Fibroblast of skin of left quadriceps (primary cell): ENCODE measurements at regions not wholly inside any gene's neighbourhood (a gene's known extent, or its start where the extent isn't known, plus 50 kb on each side); places are given as distances from the start of the nearest gene placed in this dataset.
"Not testable (repeated sequence)": the region's sequence is repeated elsewhere in the genome, so short reads cannot be mapped to it uniquely, and the experiment has no call there.

Experiments used
- DNase-seq, 2 experiments: peaks; one replicate each; pipeline ENCODE4 v3.0.0-alpha.2; 2013; ENCODE audit warnings: low read depth in 2 of 2

DNA sequence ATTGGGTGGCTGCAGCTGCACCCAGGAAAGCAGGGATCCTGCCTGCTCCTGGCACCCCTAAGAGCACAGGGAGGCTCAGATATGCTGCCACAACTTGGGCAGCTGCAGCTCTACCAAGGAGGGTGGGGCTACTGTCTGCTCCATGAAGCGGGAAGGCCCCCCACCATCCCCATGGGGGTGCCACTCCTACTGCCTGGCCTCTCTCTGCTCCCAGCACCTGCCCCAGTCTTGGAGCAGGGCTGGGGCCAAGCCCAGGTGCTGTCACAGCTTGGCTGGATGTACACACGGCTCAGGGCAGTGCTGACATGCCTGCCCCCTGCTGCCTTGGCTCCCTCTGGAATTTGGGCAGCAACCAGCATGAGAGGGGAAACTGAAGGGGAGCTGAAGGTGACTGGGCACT lies 214.7 kb upstream of the PLPPR1 start:
- DNase-seq: no peak

DNA sequence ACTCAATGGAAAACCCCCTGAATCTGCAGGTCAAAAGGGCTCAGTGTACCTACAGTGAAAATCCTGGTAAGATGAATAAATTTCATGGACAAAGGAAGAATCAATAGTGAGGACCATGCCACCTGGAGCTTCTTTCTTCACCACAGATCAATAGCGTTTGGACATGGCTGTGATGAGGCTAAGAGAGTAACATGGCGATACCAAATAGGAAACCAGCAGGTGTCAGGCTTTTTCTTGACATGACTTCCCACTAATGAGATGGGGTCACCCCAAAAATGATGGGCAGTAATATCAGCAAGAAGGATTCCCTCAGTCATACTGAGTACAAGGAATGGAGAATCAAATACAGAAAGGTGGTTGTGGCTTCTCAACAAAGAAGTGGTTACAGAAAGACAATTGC lies 208.5 kb upstream of the PLPPR1 start:
- DNase-seq: no peak

DNA sequence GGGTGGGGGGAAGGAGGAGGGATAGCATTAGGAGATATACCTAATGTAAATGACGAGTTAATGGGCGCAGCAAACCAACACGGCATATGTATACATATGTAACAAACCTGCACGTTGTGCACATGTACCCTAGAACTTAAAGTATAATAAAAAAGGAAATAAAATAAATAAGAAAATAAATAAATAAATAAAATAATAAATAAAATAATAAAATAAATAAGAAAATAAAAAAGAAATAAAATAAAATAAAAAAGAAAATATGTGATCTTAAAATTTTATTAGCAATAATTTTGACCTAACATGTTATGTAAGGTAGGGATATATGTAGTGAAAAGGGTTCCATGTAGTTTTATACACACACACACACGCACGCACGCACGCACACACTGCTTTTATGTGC lies 195.5 kb upstream of the PLPPR1 start:
- not testable (repeated sequence) for DNase-seq

DNA sequence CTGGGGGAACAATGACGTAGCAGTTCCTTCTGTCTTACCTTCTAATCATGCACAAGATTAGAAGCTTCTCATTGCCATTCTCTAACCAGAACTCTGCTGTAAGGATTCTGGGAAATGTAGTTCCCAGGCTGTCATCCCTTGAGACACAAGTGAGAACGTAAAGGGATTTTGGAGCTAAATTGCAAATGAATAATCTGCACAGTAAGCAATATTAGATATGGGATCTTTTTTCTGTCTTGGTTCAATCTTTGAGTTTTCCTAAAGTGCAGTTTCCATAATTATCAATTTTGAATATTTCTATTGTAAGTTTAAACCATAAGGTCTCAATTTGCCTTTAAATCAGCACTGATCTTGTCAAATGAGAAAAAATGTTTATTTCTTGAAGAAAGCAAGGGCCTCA lies 189.7 kb upstream of the PLPPR1 start:
- no peak for DNase-seq

DNA sequence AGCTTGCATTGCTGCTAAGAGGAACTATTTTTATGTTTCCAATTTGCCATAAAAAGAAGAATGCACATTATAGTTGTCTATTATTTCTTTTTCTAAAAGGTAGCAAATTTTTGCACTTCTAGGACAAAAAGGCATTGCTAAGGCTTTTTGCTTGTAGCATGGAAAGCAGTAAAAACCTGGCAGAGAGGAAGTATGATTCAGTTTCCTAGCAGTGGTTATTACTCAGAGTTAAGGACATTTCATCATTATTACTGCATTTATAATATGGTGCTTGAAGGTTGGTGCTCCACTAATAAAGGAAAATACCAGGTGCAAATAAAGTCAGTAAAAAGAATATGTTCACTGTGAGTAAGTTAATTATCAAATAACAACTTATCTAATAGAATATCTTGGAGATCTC lies 179.8 kb upstream of the PLPPR1 start:
- DNase-seq: no peak

DNA sequence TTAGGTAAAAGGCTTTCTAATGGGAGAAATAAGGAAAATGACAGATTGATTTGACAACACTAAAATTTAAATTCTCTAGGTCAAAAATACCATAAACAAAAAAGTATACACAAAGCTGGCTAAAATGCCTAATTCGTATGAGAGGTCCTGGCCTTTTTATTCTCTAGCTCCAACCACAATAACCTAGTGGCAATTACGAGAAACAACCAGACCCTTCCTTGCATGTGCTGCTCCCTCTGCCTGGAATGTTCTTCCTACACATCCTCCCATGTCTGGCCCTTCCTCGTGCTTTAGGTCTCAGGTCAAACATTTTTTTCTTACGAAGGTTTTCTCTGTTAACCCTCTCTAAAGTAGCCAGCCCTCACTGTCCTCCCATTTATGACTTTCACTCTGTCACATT lies 176.4 kb upstream of the PLPPR1 start:
- no peak for DNase-seq

DNA sequence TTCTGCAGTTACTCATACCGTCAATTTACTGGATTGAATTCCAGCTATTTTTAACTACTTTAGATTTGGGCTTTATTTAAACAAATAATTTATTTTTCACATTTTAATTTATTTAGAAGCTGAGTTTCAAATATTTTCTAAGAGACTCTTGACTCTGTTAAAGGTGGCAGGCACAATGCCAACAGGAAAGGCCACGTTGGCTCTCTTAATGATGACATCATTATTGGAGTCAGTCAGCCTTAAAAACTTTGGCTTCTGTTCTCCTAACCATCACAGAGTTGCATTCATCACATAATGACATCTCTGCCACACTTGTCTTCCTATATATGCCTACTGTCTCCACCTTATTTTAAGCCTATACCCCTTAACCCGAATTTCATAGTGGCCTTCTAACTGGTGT lies 172.3 kb upstream of the PLPPR1 start:
- no peak for DNase-seq

DNA sequence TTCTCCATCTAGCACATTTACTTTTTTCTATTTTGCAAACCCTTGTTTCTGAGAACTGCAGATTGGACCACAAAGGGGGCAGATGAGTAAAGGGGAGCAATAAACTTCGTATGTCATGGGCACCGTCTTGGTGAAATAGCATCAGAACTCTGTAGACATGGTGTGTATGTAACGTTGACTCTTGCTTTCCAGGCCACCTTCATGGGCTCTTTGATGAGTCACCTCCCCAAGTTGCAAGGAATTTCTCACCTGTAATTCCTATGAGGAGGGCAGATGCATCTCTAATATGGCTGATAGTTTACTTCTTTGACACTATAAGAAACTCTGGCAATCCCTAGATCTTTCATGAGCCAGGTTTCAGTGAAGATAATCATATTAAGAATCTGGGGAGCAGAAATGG lies 163.4 kb upstream of the PLPPR1 start:
- DNase-seq: no peak

DNA sequence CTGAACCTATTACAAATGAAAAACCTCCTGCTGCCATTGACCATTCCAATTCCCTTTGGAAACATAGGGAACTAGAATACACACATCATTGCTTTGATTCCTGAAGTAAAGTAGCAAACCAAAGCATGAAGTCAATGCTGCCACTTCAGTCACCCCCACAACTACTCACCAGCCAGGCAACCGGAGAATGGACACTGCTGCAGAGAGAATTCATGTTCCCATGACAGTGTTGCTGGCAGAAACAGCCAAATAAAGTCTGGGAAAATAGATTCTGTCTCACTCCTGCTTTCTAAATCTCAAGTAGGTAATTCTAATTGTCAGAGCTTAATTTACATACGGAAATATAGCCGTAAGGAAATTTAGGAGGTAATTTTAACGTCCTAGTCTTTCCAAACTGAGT lies 162.9 kb upstream of the PLPPR1 start:
- no peak for DNase-seq

DNA sequence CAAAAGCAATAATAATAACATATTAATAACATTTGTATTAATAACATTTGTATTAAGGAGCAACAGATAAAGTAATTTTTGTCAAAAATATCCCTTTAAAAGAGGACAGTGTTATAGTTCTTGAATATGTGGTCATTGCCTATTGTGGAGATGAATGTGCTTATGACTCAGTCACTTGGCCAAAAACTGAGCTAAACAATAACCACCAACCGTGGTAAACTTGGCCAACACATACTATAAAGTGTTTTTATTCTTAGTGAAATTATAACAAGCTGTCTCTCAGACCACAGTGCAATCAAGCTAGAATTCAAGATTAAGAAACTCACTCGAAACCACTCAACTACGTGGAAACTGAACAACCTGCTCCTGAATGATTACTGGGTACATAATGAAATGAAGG lies 159.2 kb upstream of the PLPPR1 start:
- DNase-seq: no peak

DNA sequence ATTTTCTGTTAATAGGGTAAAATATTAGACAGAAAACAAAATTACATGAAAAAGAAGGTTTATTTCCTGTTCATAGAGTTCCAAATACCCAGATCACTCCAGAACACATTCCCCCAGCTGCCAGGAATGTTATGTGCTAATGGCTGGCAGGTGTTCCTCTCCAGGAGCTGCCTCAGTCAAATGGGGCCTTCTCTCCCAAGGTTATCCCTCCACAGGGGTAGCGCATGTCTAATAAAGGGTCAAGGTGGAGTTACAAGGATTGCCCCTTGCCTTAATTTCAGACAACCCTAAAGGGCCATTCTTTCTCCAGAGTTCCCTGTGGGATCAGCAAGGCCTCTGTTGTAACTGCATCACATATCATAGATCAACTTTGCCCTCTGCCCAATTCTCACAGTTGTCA lies 148.6 kb upstream of the PLPPR1 start:
- no peak for DNase-seq

DNA sequence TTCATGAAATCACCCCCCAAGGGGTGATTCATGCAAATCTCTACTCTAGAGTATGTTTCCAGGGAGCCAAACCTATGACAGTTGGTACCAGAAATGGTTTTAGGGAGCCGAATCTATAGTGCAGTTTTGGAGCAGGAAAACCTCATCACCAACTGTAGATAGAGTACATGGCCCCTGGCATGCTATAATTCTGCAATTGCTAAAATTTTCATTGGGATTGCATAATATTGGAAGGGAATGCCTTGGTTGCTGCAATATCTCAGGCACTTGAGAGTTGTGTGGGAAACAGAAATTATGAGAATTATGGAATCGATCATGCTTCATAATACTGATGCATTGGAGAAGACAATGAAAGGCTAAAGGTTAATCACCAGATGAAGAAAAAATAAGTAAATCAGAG lies 148.2 kb upstream of the PLPPR1 start:
- no peak for DNase-seq

DNA sequence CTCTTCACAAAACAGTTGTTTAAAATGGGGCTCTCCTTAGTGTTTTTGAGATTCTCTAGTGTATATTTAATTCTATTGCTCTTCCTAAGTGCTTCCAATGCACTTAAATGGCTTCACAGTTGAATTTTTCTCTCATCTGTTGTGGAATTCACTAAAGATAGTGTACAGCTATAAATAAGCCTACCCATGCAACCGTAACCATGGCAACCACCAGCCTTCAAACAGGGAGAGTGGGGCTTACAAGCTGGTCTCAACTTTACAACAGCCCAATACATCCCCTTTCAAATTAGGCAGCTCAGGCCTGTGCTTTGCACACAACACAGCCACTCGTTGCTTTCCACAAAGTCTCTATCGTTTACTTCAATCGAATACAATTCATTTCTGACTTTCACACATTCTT lies 144.0 kb upstream of the PLPPR1 start:
- DNase-seq: no peak

DNA sequence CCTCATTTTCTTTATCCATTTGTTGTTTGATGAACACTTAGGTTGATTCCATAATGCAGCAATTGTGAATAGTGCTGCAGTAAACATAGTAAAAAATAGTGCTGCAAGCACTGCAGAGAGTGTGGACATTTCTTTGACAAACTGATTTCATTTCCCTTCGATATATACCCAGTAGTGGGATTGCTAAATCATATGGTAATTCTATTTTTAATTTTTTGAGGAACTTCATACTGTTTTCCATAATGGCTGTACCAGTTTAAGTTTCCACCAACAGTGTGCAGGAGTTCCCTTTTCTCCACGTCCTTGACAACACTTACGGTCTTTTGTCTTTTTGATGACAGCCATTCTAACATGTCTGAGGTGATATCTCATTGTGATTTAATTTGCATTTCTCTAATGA lies 138.2 kb upstream of the PLPPR1 start:
- DNase-seq: no peak

DNA sequence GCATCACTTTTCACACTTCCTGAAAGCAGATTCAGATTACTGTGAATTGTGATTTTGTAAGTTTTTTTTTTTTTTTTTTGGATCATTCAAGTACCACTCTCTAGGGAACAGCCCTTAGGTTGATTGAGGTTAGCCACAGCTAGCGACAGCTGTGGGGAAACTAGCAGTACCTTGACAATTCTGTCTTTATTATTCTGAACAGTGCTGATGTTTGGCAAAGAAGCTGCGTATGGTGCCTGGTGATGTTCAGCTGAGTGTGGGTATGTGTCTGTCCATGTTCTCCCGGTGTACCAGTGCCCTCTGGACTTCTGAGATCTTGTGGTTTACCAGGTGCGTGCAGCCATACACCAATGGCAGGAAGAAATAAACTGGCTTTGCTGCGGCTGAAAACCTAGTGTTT lies 117.3 kb upstream of the PLPPR1 start:
- DNase-seq: no peak

DNA sequence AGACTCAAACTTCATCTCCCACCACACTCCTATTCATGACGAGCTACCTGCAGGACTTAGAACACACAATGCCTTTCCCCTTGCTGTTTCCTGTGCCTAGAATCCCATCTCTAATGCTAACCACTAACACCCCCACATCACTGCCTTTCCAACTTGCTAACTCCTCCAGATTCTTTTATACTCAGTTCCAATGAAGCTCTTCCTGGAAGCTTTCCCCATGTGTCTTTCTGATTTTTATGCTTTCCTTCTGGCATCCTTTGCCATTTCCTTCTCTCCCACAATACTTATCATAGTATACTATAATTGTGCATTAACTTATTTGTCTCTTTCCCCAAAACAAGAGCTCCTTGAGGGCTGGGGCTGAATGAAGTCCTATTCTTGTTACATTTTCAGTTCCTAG lies 115.3 kb upstream of the PLPPR1 start:
- no peak for DNase-seq

DNA sequence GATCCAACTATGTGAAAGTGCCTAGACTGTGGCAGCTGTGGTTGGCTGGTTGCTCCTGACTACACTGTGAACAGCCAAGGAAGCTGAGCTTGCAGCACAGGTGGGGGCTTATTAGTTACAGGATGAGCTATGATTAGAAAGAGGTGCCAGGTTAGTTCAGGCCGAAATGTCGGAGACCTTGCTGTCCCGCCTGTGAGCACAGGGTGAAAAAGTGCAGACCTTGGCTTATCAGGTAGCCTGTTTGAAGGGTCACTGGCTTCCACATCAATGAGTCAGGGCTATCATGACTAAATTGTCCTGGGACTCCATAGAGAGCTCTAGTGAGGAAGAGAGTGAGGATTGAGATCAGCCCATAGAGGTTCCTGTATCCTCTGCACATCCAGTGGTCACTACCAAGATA lies 114.3 kb upstream of the PLPPR1 start:
- DNase-seq: no peak

DNA sequence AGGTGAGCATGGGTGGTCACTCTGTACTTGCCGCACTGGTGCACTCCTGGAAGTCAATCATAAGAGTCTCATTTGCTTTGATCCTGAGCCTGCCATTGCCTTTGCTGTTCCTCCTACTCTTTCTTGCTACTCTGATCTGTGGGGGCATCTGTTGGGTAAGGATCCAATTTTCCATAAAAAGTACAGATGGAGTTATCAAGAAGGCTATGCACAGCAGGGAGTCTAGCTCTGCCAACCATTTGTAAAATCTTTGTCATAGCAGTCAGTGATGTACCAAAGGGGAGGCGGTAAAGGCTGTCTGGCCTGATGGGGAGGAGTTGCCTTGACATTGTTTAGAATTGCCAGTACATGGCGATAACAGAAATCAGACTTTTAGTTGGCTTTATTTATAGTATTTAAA lies 109.0 kb upstream of the PLPPR1 start:
- no peak for DNase-seq

DNA sequence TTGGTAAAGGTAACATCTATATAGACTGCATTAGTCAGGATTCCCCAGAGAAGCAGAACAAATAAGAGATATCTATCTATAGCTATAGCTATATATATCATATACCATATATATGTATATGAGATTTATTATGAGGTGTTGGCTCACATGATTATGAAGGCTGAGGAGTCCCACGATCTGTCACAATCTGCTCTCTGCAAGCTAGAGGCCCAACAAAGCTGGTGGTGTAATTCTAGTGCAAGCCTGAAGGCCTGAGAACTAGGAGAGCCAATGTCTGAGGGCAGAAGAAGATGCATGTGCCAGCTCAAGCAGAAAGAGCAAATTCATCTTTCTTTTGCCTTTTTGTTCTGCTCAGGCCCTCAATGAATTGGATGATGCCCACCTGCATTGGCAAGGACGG lies 102.2 kb upstream of the PLPPR1 start:
- DNase-seq: no peak

DNA sequence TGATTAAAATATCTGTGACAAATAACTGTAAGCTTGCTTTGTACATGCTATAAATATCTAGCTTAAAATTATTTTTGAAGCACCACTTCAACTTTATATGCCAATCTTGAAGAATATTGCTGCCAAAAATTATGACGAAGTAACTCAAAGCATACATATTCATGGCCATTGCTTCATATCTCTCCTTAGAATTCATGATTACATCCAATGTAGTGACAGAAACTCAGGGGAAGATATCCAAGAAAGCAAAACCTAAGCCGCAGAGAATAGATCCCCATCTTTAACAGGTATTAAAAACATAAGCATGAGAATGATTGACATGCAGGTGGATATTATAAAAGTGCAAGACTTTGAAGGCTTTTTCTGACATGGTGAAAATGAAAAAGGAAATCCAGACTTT lies 100.8 kb upstream of the PLPPR1 start:
- no peak for DNase-seq

DNA sequence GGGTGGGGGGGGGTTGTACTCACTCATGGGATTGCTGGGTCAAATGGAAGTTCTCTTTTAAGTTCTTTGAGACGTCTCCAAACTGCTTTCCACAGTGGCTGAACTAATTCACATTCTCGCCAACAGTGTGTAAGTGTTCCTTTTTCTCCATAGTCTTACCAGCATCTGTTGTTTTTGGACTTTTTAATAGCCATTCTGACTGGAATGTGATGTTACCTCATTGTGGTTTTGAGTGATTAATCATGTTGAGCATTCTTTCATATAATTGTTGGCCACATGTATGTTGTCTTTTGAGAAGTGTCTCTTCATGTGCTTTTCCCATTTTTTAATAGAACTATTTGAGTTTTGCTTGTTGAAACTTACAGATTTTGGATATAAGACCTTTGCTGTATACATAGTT lies 94.9 kb upstream of the PLPPR1 start:
- peak; percentile 33 to 44 for DNase-seq

DNA sequence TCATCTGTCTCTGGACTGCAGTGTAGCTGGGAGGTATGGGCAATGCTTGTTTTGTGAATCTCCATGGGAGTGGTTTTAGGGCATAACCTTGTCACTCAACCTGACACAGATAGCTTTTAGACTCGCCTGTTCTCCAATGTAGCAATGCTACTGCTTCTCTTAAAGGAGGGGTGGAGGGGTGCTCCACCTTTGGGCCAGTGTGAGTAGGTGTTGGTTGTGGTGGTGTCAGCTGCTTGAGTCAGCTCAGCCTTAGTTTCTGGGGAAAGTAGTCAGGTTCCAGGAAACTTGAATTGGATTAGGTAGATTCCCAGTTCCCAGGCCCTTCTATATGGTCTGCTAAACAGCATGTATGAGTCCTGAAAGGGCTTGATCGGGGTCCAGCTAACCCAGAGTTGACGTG lies 91.1 kb upstream of the PLPPR1 start:
- DNase-seq: no peak

DNA sequence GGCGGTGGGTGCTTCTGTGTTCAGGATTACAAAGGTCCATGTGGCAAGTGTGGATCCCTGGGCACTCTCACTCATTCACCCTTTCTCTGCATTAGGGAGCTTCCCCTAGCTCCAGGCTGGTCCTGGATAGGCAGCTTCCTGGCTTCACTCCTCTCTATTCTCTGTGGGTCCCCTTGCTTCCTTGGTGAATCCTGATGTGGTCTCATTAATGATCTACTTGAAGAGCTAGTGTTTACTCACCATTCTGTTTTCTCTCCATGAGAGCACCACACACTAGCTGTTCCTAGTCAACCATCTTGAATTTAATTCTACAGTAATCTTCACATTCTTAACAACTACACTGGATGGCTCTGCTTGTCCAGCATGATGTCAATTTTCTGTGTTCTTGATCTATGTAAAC lies 90.0 kb upstream of the PLPPR1 start:
- no peak for DNase-seq

DNA sequence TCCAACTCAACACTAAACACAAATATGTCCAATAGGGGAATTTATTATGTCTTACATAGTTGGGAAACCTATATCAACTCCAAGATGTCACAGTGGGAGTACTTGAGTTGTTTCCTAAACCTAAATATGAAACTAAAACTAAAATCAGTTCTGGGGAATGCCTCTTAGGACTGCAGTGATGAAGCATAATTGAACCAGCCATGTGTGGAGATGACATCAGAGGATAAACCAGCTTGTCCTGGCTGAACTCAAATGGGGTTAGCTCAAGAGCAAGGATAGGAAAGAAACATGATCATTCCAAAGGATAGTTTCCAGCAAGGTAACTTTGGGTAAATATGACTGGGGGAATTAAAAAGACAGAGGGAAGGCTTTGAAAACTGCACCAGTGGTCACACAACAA lies 88.9 kb upstream of the PLPPR1 start:
- no peak for DNase-seq

DNA sequence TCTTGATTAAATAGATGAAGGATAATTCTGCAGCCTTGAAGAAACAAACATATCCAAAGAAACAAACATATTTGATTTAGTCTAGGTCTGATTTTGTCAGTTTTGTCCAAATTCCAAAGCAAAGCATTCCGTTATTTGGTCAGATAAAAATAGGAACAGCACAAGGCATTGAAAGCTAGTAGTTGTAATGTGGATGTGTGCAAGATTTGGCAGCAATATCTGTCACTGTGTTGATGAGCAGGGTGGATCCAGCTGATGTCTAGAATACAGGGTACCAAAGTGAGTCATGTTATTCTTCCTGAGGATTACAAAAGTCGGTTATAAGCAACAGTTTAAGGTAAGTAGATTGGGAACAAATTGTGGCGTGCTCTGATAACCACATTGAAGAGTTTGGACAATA lies 69.3 kb upstream of the PLPPR1 start:
- DNase-seq: no peak
